HCT116 (cell line): ENCODE measurements at regions not wholly inside any gene's neighbourhood (a gene's known extent, or its start where the extent isn't known, plus 50 kb on each side); places are given as distances from the start of the nearest gene placed in this dataset.
A peak's percentile ranks its signal among the peaks of the same experiment; 100 is the strongest.

Experiments
- ATAC-seq: fragments of 200-7000 bp; cut with Tn5 transposase; 2 replicates; pipeline ENCODE4 v1.9.1; 2020; ENCODE audit warnings: mild to moderate bottlenecking, moderate library complexity
- BruUV-seq: library from RNA; stranded (reverse); fragments of 400-500 nt; replicated peaks from 2 replicates; lab custom pipeline; 2021; lab: Mats Ljungman, UMichigan
- CTCF ChIA-PET: fragments of 300-600 bp; sonication (Branson Sonifier 250); formaldehyde crosslinking; loops from one replicate; lab custom pipeline; 2021; ENCODE audit warnings: antibody characterized with exemption; lab: Charles Lee
- POLR2A ChIA-PET: fragments of 300-600, 350-600 bp; sonication (Branson Sonifier 250); formaldehyde crosslinking; loops from one replicate; lab custom pipeline; 2021; ENCODE audit warnings: antibody characterized with exemption; lab: Charles Lee
- RAD21 ChIA-PET, 2 experiments: fragments of 300-600 bp; sonication (Branson Sonifier 250); formaldehyde crosslinking; loops; one replicate each; lab custom pipeline; 2023; ENCODE audit warnings: low total read pairs in 2 of 2; ENCODE audit not compliant: uncharacterized antibody in 2 of 2, unreplicated experiment in 2 of 2, low non-redundant PET in 1 of 2; lab: Charles Lee
- DNase-seq: peaks from one replicate; pipeline ENCODE4 v3.0.0-alpha.2; 2010; ENCODE audit warnings: low read depth, low spot score
- H2AFZ ChIP-seq: fragments of 200-600 bp; shearing (Covaris generic), sonication (generic); 2 replicates; pipeline ENCODE4 v1.6.1; 2017; ENCODE audit warnings: low read depth, mixed run types, mixed read lengths, antibody characterized with exemption, low read length; ENCODE audit not compliant: poor library complexity, severe bottlenecking
- H3K27ac ChIP-seq: 2 replicates; pipeline ENCODE4 v1.5.1; 2012; ENCODE audit warnings: low read depth, low read length
- H3K27me3 ChIP-seq: fragments of 200-600 bp; sonication (generic); 2 replicates; pipeline ENCODE4 v1.6.1; 2016; ENCODE audit warnings: mixed run types, low read length, mixed read lengths; ENCODE audit not compliant: insufficient read depth
- H3K36me3 ChIP-seq, 2 experiments: fragments of 200-500 bp in 1 of 2; fragments of 200-600 bp in 1 of 2; sonication (Bioruptor generic) in 1 of 2; sonication (generic) in 1 of 2; 2 replicates each; pipeline versions ENCODE4 v1.5.1 to v1.6.1; 2014 to 2016; ENCODE audit warnings: low read length in 2 of 2, inconsistent platforms in 1 of 2, mixed read lengths in 1 of 2, mixed run types in 1 of 2; ENCODE audit not compliant: insufficient read depth in 2 of 2, control insufficient read depth in 1 of 2
- H3K4me1 ChIP-seq, 2 experiments: fragments of 200-600 bp in 1 of 2; sonication (generic) in 1 of 2; 2 replicates each; pipeline versions ENCODE4 v1.5.1 to v1.6.1; 2012 to 2017; ENCODE audit warnings: low read length in 2 of 2, inconsistent platforms in 1 of 2, mild to moderate bottlenecking in 1 of 2, mixed read lengths in 1 of 2, mixed run types in 1 of 2, moderate library complexity in 1 of 2; ENCODE audit not compliant: insufficient read depth in 2 of 2, control insufficient read depth in 1 of 2
- H3K4me2 ChIP-seq: fragments of 200-600 bp; sonication (generic); 2 replicates; pipeline ENCODE4 v1.6.1; 2017; ENCODE audit warnings: mixed run types, low read length, mixed read lengths
- H3K4me3 ChIP-seq, 2 experiments: fragments of 200-600 bp in 1 of 2; sonication (generic) in 1 of 2; replicated peaks in 1 of 2; 2 replicates each; pipeline ENCODE4 v1.5.1; 2011 to 2016; ENCODE audit warnings: low read length in 2 of 2, control low read depth in 1 of 2, low read depth in 1 of 2, mild to moderate bottlenecking in 1 of 2, mixed read lengths in 1 of 2, mixed run types in 1 of 2
- H3K79me2 ChIP-seq: fragments of 200-600 bp; sonication (generic); 2 replicates; pipeline ENCODE4 v1.6.1; 2017; ENCODE audit warnings: mild to moderate bottlenecking, mixed run types, low read length, moderate library complexity, mixed read lengths; ENCODE audit not compliant: insufficient read depth
- H3K9ac ChIP-seq: fragments of 200-600 bp; sonication (generic); 2 replicates; pipeline ENCODE4 v1.6.1; 2016; ENCODE audit warnings: low read length, mixed read lengths
- H3K9me2 ChIP-seq: fragments of 200-600 bp; sonication (generic), shearing (Covaris generic); 2 replicates; pipeline ENCODE4 v1.6.1; 2017; ENCODE audit warnings: mixed run types, mild to moderate bottlenecking, moderate library complexity; ENCODE audit not compliant: insufficient read depth
- H3K9me3 ChIP-seq, 2 experiments: fragments of 200-500 bp in 1 of 2; fragments of 200-600 bp in 1 of 2; sonication (Bioruptor generic) in 1 of 2; sonication (generic) in 1 of 2; 2 replicates each; pipeline ENCODE4 v1.6.1; 2014 to 2017; ENCODE audit warnings: low read length in 2 of 2, mixed read lengths in 2 of 2, inconsistent platforms in 1 of 2, low read depth in 1 of 2, mild to moderate bottlenecking in 1 of 2, mixed run types in 1 of 2, moderate library complexity in 1 of 2; ENCODE audit not compliant: control insufficient read depth in 1 of 2, insufficient read depth in 1 of 2
- H4K20me1 ChIP-seq: fragments of 200-600 bp; sonication (generic), shearing (Covaris generic); 2 replicates; pipeline ENCODE4 v1.6.1; 2017; ENCODE audit warnings: mixed run types, mild to moderate bottlenecking, moderate library complexity; ENCODE audit not compliant: insufficient read depth
- ATF3 ChIP-seq: IDR thresholded peaks from 2 replicates; pipeline ENCODE4 v1.6.1; 2012
- CBX3 ChIP-seq: IDR thresholded peaks from 2 replicates; pipeline ENCODE4 v1.6.1; 2012; ENCODE audit warnings: low read depth
- CTCF ChIP-seq, 3 experiments: fragments of 200-600 bp in 1 of 3; sonication (generic) in 1 of 3; IDR thresholded peaks in 2 of 3; conservative IDR thresholded peaks in 1 of 3; 2 replicates each; pipeline ENCODE4 v1.5.1; 2012 to 2017; ENCODE audit warnings: low read depth in 2 of 3, low read length in 2 of 3, antibody characterized with exemption in 1 of 3, borderline replicate concordance in 1 of 3, control low read depth in 1 of 3, mild to moderate bottlenecking in 1 of 3, mixed read lengths in 1 of 3, mixed run types in 1 of 3, moderate library complexity in 1 of 3; ENCODE audit not compliant: insufficient read depth in 1 of 3
- EGR1 ChIP-seq: IDR thresholded peaks from 2 replicates; pipeline ENCODE4 v1.6.1; 2012; ENCODE audit warnings: low read depth
- RAD21 ChIP-seq: IDR thresholded peaks from 2 replicates; pipeline ENCODE4 v1.6.1; 2012; ENCODE audit warnings: low read depth, mild to moderate bottlenecking
- TCF7L2 ChIP-seq: IDR thresholded peaks from 2 replicates; pipeline ENCODE4 v1.7.0; 2011; ENCODE audit warnings: borderline replicate concordance, inconsistent platforms; ENCODE audit not compliant: insufficient read depth, insufficient read length; ENCODE audit errors: extremely low read depth
- intact Hi-C: fragments of 100-400 bp; cut with micrococcal nuclease; formaldehyde crosslinking; loops from 2 replicates; pipeline ENCODE4 v1.10.0; 2022

GRCh38 chr18:72672364-72673184, 128.4 kb upstream of the CBLN2 start:
- ChIA-PET RAD21 (no interaction called here), CTCF (no interaction called here), POLR2A (no interaction called here)
- Histone ChIP-seq H3K9me3 (peaks cover 8 to 9% of the 10 kb centered on the region in 2 experiments; a peak in 2 of 4 replicates), H3K27me3 (no peaks in the 10 kb centered on the region), H4K20me1 (no peaks in the 10 kb centered on the region), H3K4me2 (no peak overlapping the region), H3K4me1 (no peaks in the 10 kb centered on the region), H3K27ac (no peak overlapping the region), H2AFZ (no peak overlapping the region), H3K36me3 (no peaks in the 10 kb centered on the region), H3K9me2 (no peaks in the 10 kb centered on the region), H3K9ac (no peak overlapping the region), H3K79me2 (no peaks in the 10 kb centered on the region), H3K4me3 (no peak overlapping the region)
- DNase-seq (no peak), ATAC-seq (no peak)
- intact Hi-C loops = loop anchor here (5.0 kb wide), 2 partner anchors 1740 to 1890 kb away; no protein-coding TSS in a partner anchor
- peak; percentile 39 for TF ChIP-seq RAD21
- peak in 2 of 3 experiments; percentile 44 to 59; a peak in 4 of 6 replicates for TF ChIP-seq CTCF (IDR thresholded peaks at IDR 0.05 in 2 of 3, conservative IDR thresholded peaks at IDR 0.05 in 1 of 3; ENCODE audit: borderline replicate concordance in 1 of 3, insufficient read depth in 1 of 3, low read depth in 2 of 3, low read length in 2 of 3)
- no peak for TF ChIP-seq CBX3
- BruUV-seq = no TSS peak

GRCh38 chr18:72667932-72668331, 123.8 kb upstream of the CBLN2 start:
- RAD21 ChIA-PET = no interaction called here
- Histone ChIP-seq H3K27ac (no peak overlapping the region), H3K4me3 (no peak overlapping the region), H4K20me1 (no peaks in the 10 kb centered on the region), H3K9me3 (peaks cover 12 to 14% of the 10 kb centered on the region in 2 experiments; a peak in 3 of 4 replicates), H2AFZ (no peak overlapping the region), H3K79me2 (no peaks in the 10 kb centered on the region), H3K27me3 (no peaks in the 10 kb centered on the region), H3K9ac (no peak overlapping the region), H3K9me2 (no peaks in the 10 kb centered on the region), H3K4me1 (no peaks in the 10 kb centered on the region), H3K36me3 (no peaks in the 10 kb centered on the region), H3K4me2 (no peak overlapping the region)
- TF ChIP-seq EGR1 = no peak
- TF ChIP-seq TCF7L2 = no peak
- no peak for TF ChIP-seq ATF3
- POLR2A ChIA-PET = no interaction called here
- BruUV-seq = no TSS peak
- ATAC-seq = no peak
- intact Hi-C loops = no loop called here
- CTCF ChIA-PET = no interaction called here
- no peak for DNase-seq
